ENCODE measurements at regions not wholly inside any gene's neighbourhood (a gene's known extent, or its start where the extent isn't known, plus 50 kb on each side); places are given as distances from the start of the nearest gene placed in this dataset.

DNA sequence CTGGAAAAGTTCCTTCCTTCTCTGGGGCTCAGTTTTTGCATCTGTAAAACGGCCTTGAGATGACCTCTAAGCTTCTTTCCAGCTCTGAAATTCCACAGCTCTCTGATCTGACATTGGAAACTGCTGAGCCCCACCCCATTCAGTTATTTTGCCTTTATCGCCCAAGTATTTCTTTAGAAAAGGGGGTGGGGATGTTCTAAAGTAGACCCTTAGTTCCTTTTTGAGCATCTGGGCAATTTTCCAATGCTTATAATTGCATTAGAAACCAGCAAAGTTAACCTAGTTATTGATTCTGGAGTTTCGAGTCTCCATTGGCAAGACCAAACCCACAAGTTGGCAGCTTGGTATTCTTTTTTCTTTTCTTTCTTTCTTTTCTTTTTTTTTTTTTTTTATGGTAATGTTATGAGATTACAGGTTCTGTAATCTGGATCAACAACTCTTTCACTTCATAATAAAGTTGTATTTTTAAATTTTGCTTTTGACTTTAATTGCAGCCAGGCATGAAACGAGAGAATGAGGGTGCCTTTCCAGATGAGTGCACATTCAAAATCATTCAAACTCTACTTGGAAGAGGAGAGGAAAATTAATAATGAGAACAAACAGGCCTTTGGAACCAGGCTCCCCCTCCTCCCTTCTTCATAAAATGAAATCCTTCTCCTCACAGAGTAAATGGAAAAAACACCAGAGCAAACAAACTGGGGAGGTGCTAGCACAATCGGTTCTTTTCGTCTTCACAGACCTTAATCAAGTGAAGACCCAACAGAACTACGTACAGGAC lies 76.8 kb upstream of the LRIG1 start:
- no peaks in the 10 kb centered on the region for H3K36me3 ChIP-seq (ENCODE audit: control insufficient read depth, insufficient read depth, low read length)
- no peaks in the 10 kb centered on the region for H3K4me1 ChIP-seq (ENCODE audit: control insufficient read depth, insufficient read depth, low read length)
- no peaks in the 10 kb centered on the region for H3K27me3 ChIP-seq (ENCODE audit: control insufficient read depth, insufficient read depth, low read length)
- H3K9me3 ChIP-seq (ENCODE audit: control insufficient read depth, low read length), result no peaks in the 10 kb centered on the region
- no peak overlapping the region for H3K9ac ChIP-seq (ENCODE audit: low read length)
- H3K4me3 ChIP-seq (ENCODE audit: low read length), result no peak overlapping the region

DNA sequence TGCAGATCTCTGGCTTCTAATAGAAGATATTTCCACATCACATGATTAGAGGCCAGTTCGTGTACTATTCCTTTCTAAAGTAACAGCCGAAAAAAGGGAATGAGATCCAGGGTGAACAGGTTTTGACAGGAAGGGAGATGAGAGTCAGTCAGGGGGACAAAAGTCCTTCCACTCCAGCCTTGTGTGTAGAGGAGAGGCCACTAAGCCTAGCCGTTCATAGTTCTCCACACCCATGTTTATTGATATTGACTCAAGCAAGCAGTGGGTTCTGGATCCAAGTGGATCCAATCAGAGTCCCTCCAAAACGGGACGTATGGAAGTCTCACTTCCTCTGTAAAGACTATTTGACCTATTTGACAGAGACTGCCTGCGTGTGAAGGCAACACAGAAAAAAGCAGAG lies 80.4 kb upstream of the LRIG1 start:
- no peaks in the 10 kb centered on the region for H3K4me1 ChIP-seq (ENCODE audit: control insufficient read depth, insufficient read depth, low read length)
- no peaks in the 10 kb centered on the region for H3K36me3 ChIP-seq (ENCODE audit: control insufficient read depth, insufficient read depth, low read length)
- H3K9ac ChIP-seq (ENCODE audit: low read length), result no peak overlapping the region

DNA sequence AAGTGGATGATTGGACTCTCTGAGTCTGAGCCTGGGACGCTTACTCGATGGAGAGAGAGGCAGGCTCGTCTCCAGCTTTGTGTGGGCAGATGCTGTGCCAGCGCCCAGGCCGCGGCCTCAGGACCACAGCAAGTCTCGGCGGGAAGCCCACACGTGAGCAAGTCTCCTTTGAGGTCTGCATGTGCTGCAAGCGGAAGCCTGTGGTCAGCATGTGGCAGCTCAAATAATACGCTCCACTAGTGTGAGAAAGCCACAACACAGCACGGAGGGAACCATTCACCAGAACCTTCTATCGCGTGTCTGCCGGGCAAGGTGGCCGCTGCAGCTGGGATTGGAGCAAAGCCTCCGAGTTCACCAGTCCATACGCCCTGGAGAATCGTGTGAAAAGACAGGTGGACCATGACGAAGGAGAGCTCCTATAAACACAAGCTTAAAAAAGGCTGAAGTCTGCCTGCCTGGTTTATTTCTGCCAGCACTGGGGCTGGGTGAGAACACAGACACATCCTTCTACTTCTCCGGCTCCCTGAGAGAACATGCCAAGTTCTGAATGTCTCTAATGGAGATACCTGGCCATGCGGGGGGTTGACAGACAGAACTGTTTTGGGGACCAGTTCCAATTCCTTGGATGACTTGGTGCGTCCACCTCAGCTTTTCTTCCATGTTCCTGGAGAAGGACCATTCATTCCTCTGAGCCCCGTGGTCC lies 82.0 kb upstream of the LRIG1 start:
- no peaks in the 10 kb centered on the region for H3K27me3 ChIP-seq (ENCODE audit: control insufficient read depth, insufficient read depth, low read length)
- H3K4me3 ChIP-seq (ENCODE audit: low read length), result no peak overlapping the region
- no peaks in the 10 kb centered on the region for H3K9me3 ChIP-seq (ENCODE audit: control insufficient read depth, low read length)
- H3K36me3 ChIP-seq (ENCODE audit: control insufficient read depth, insufficient read depth, low read length), result no peaks in the 10 kb centered on the region
- H3K9ac ChIP-seq (ENCODE audit: low read length), result no peak overlapping the region
- H3K4me1 ChIP-seq (ENCODE audit: control insufficient read depth, insufficient read depth, low read length), result no peaks in the 10 kb centered on the region

More for the DNA sequence above, 80.4 kb upstream of the LRIG1 start:
- no peaks in the 10 kb centered on the region for H3K9me3 ChIP-seq (ENCODE audit: control insufficient read depth, low read length)
- H3K4me3 ChIP-seq (ENCODE audit: low read length), result no peak overlapping the region
- no peaks in the 10 kb centered on the region for H3K27me3 ChIP-seq (ENCODE audit: control insufficient read depth, insufficient read depth, low read length)

DNA sequence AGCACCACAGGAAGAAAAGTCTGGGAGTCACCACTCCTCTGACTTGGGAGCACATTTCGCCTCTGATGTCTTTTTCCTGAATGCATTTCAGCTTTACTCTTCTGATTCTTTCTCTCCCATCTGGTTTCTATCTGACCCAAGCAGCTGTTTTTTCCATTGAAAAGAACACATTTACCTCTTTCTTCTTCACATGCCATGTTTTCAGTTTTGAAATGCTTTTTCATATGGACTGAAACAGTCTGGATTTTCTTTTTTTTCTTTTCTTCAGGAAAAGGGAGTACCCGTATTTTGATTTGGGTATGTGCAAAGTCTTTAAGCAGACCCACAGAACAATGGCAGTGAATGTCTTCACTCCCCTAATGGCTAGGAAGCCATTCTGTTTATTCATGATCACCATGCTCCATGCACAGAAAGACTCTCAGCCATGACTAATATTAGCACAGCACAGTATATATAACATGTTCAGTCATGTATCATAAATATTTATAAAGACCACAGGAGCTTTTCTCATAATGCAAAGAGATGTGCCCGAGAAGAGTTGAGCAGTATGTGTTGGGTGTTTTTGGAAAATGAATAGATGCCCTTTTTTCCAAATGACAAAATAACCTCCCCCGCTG lies 82.7 kb upstream of the LRIG1 start:
- H3K4me1 ChIP-seq (ENCODE audit: control insufficient read depth, insufficient read depth, low read length), result peaks cover 4% of the 10 kb centered on the region
- no peaks in the 10 kb centered on the region for H3K36me3 ChIP-seq (ENCODE audit: control insufficient read depth, insufficient read depth, low read length)
- no peaks in the 10 kb centered on the region for H3K27me3 ChIP-seq (ENCODE audit: control insufficient read depth, insufficient read depth, low read length)
- no peak overlapping the region for H3K4me3 ChIP-seq (ENCODE audit: low read length)
- no peaks in the 10 kb centered on the region for H3K9me3 ChIP-seq (ENCODE audit: control insufficient read depth, low read length)
- no peak overlapping the region for H3K9ac ChIP-seq (ENCODE audit: low read length)

DNA sequence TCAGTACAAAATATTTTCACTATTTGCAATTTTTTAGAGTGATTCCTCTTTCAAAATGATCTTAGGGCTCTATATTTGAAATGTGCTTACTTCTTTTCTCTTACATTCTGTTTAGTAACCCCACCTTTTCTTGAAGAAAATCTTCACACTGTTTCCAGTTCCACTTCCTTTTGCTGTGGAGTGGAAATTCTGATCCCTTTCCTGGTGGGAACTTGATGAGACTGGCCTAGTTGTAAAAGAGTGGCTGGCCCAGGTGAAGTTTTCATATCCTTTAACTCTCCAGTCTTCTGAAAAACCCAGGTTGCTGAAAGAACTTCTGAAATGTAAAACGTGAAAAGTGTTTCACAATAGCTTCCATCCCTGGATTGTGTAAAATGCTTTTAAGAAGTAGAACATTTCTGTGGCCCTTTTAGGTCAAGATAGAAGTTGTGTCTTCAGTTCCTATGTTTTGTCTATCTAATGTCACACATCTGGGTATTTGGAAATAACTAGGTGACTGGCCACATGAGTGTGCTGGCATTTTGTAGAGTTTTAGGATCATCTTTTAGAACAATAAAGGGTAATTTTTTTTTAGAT lies 84.8 kb upstream of the LRIG1 start:
- H3K4me3 ChIP-seq (ENCODE audit: low read length), result no peak overlapping the region
- no peak overlapping the region for H3K9ac ChIP-seq (ENCODE audit: low read length)
- H3K36me3 ChIP-seq (ENCODE audit: control insufficient read depth, insufficient read depth, low read length), result no peaks in the 10 kb centered on the region
- H3K9me3 ChIP-seq (ENCODE audit: control insufficient read depth, low read length), result no peaks in the 10 kb centered on the region
- H3K27me3 ChIP-seq (ENCODE audit: control insufficient read depth, insufficient read depth, low read length), result no peaks in the 10 kb centered on the region
- peaks cover 6% of the 10 kb centered on the region for H3K4me1 ChIP-seq (ENCODE audit: control insufficient read depth, insufficient read depth, low read length)

DNA sequence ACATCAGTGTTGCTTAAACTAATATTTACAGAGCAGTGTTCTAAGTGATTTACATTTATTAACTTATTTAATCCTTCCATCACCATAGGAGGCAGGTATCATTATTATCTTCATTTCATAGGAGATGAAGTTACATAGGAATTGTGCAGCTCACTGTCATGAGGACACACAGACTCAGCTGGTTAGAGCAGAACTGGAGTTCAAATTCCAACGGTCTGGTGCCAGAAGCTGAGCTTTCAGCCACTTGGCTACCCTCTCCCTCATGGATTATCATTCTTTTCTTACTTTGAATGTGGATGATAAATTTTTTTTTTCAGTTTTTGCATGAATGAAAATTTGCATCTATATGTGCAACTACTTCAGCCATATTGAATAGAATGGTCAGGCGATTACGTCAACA lies 86.0 kb upstream of the LRIG1 start:
- no peaks in the 10 kb centered on the region for H3K27me3 ChIP-seq (ENCODE audit: control insufficient read depth, insufficient read depth, low read length)
- no peaks in the 10 kb centered on the region for H3K36me3 ChIP-seq (ENCODE audit: control insufficient read depth, insufficient read depth, low read length)
- no peak overlapping the region for H3K4me3 ChIP-seq (ENCODE audit: low read length)
- H3K9me3 ChIP-seq (ENCODE audit: control insufficient read depth, low read length), result no peaks in the 10 kb centered on the region
- H3K9ac ChIP-seq (ENCODE audit: low read length), result no peak overlapping the region
- peaks cover 6% of the 10 kb centered on the region for H3K4me1 ChIP-seq (ENCODE audit: control insufficient read depth, insufficient read depth, low read length)

DNA sequence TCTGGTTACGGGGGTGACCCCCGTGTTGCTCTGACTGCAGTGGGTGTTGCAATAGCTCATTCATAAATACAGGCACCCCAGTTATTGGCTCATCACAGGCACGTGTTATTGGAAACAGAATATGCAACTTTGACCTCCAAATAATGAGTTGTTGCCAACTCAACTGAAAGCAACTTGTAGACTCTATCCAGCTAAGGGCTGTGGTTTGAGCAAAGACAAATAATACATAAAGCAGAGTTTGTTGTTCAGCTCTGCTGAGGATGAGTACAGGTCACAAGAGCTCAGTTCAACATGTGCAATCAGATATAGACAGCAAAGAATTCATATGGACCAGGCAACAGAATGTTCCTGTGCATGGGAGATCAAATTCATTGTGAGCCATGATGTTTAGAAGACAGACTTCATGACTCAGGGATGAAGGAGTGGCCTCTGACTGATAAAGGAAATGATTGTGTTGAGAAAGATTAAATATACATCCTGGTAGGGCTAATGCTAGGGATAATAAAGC lies 87.6 kb upstream of the LRIG1 start:
- Histone ChIP-seq H3K4me1 (ENCODE audit: control insufficient read depth, insufficient read depth, low read length) (peaks cover 6% of the 10 kb centered on the region), H3K9me3 (ENCODE audit: control insufficient read depth, low read length) (no peaks in the 10 kb centered on the region), H3K36me3 (ENCODE audit: control insufficient read depth, insufficient read depth, low read length) (no peaks in the 10 kb centered on the region), H3K27me3 (ENCODE audit: control insufficient read depth, insufficient read depth, low read length) (no peaks in the 10 kb centered on the region), H3K9ac (ENCODE audit: low read length) (no peak overlapping the region), H3K4me3 (ENCODE audit: low read length) (no peak overlapping the region)

DNA sequence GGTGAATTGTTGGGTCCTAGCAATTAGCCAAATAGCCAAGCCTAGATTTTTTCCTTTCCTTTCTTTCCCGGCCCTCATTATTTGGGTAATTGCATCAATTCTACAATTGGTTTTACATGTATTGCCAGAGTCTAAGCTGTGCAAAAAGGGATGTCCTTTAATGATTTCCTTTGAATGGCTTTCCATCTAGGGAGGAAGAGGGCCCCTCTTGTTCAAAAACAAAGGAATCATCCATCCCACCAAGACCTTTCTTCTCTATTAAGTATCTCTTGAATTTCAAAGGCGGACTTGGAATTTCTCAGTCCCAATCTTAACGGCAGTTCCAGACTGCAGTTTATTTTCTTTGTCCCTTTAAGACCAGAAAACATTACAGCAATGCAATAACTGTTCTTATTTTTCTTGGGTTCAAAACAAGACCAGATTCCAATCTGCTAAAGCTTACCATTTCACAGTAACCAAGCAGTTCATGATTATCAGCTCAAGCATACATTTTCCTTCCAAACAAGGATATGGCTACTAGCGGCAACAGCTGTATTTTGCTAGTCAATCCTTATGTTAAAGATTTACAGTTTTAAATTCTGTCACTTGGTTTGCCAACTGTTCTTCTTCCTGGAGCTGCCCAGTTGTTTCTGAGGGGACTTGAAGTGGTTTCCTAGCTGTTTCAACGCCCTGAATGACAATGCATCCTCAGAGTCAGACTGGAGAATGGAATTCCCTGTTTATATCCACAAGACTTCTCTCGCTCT lies 91.4 kb upstream of the LRIG1 start:
- Histone ChIP-seq H3K9ac (ENCODE audit: low read length) (no peak overlapping the region), H3K27me3 (ENCODE audit: control insufficient read depth, insufficient read depth, low read length) (no peaks in the 10 kb centered on the region), H3K9me3 (ENCODE audit: control insufficient read depth, low read length) (no peaks in the 10 kb centered on the region), H3K4me3 (ENCODE audit: low read length) (no peak overlapping the region), H3K36me3 (ENCODE audit: control insufficient read depth, insufficient read depth, low read length) (no peaks in the 10 kb centered on the region), H3K4me1 (ENCODE audit: control insufficient read depth, insufficient read depth, low read length) (peaks cover 6% of the 10 kb centered on the region)

DNA sequence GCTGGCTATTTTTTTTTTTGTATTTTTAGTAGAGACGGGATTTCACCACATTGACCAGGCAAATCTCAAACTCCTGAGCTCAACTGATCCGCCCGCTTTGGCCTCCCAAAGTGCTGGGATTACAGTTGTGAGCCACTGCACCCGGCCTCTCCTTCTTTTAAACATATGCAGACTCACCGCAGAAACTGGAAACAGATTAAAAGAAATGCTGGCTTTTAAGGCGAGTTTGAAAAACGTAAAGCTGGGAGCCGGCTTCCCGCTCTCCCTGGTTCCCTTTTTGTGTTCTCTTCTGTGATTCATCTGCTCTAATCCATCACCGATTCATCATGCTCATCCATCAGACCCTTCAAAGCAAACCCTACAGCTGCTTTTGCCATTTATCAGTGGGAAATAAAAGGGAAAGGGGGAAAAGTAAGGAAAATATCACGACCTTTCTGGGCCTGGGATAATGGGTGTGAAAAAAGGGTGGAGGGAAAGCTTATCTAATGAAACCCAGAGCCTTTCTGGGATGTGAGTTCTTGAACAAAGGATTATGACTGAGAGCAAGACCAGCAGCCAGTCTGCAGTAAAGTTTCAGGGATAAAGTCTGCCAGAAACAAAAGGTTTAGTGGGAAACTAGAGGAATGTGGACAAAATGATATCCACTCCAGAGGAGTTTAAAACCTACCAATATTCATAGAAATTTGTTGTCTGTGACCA lies 92.3 kb upstream of the LRIG1 start:
- Histone ChIP-seq H3K9me3 (ENCODE audit: control insufficient read depth, low read length) (no peaks in the 10 kb centered on the region), H3K27me3 (ENCODE audit: control insufficient read depth, insufficient read depth, low read length) (no peaks in the 10 kb centered on the region), H3K4me3 (ENCODE audit: low read length) (no peak overlapping the region)

DNA sequence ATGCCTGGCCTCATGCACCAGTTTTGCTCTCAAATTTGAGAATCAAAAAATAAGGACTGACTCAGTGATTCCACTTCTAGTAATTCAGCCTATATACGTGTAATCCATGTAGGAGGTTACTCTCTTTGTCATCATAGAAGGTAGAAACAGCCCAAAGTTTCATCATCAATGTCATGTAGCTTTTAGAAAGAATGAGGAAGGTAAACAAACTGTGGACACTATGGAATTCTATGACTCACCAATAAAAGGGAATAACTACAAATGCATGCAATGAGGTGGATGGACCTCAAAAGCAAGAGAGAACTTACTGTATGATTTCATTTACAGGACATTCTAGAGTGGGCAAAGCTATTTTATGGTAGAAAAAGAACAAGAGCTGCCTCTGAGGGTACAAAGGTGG lies 93.2 kb upstream of the LRIG1 start:
- H3K9ac ChIP-seq (ENCODE audit: low read length), result no peak overlapping the region
- H3K9me3 ChIP-seq (ENCODE audit: control insufficient read depth, low read length), result no peaks in the 10 kb centered on the region
- no peaks in the 10 kb centered on the region for H3K27me3 ChIP-seq (ENCODE audit: control insufficient read depth, insufficient read depth, low read length)
- no peak overlapping the region for H3K4me3 ChIP-seq (ENCODE audit: low read length)
- no peaks in the 10 kb centered on the region for H3K4me1 ChIP-seq (ENCODE audit: control insufficient read depth, insufficient read depth, low read length)
- H3K36me3 ChIP-seq (ENCODE audit: control insufficient read depth, insufficient read depth, low read length), result no peaks in the 10 kb centered on the region

More for the DNA sequence above, 92.3 kb upstream of the LRIG1 start:
- H3K9ac ChIP-seq (ENCODE audit: low read length), result no peak overlapping the region
- H3K36me3 ChIP-seq (ENCODE audit: control insufficient read depth, insufficient read depth, low read length), result no peaks in the 10 kb centered on the region
- peaks cover 6% of the 10 kb centered on the region for H3K4me1 ChIP-seq (ENCODE audit: control insufficient read depth, insufficient read depth, low read length)

DNA sequence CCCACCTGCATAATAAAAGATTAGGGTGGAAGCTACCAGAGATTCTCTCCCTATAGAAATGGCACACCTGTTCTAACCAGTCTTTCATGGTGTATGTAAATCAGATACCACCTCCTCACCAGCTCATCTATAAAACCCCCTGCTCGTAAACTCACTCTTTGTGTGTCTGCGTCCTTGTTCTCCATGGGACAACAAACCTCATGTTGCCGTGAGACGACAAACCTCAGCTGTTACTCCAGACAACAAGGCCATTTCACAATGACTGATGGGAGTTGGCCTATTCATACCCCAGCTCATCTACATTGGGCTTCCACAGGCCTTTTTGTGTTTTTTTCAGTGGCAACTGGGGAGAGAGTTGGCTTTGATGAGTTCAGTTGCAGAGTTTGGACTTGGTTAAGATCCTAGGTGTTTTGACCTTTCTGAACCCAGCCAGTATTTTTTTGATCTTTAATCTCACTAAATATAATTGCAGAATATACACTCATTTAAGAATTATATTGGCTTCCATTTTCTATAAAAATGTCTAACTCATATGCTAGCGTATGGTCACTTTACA lies 96.6 kb upstream of the LRIG1 start:
- no peaks in the 10 kb centered on the region for H3K4me1 ChIP-seq (ENCODE audit: control insufficient read depth, insufficient read depth, low read length)

More for the DNA sequence above, 96.6 kb upstream of the LRIG1 start:
- no peaks in the 10 kb centered on the region for H3K36me3 ChIP-seq (ENCODE audit: control insufficient read depth, insufficient read depth, low read length)
- no peak overlapping the region for H3K9ac ChIP-seq (ENCODE audit: low read length)
- no peaks in the 10 kb centered on the region for H3K27me3 ChIP-seq (ENCODE audit: control insufficient read depth, insufficient read depth, low read length)
- no peaks in the 10 kb centered on the region for H3K9me3 ChIP-seq (ENCODE audit: control insufficient read depth, low read length)
- H3K4me3 ChIP-seq (ENCODE audit: low read length), result no peak overlapping the region

Measured in mucosa of stomach (tissue), 1 donor.